ENCODE measurements at regions not wholly inside any gene's neighbourhood (a gene's known extent, or its start where the extent isn't known, plus 50 kb on each side); places are given as distances from the start of the nearest gene placed in this dataset.

DNA sequence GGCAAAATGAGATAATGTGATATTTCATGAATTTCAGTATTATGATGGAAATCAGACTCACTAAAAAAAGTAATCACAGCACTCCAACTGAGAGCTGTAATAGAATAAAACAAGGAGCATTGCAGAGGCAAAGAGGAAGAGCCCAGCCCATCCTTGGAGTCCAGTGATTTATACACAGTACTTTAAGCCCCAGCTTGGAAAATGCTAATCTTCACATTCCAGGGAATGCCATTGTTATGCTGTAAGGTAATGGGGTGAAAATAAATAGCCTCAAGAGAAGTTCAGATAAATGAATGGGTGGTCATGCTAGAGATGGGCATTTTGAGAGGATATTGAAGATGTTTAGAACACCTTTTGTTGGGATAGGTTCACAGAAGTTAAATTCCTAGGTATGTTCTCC is 190.3 kb upstream of the TAPT1 start:
- POLR2A ChIA-PET: no interaction called here
- CTCF ChIA-PET: no interaction called here
- no peak for DNase-seq
- Histone ChIP-seq H4K20me1 (ENCODE audit: insufficient read depth) (no peaks in the 10 kb centered on the region), H3K9ac (no peak overlapping the region), H3K27me3 (ENCODE audit: insufficient read depth) (no peaks in the 10 kb centered on the region), H3K4me1 (ENCODE audit: control insufficient read depth in 1 of 2, insufficient read depth in 2 of 2, low read depth in 1 of 2, low read length in 1 of 2) (no peaks in the 10 kb centered on the region), H3K9me3 (no peaks in the 10 kb centered on the region), H3F3A (replicated peaks; ENCODE audit: insufficient read depth) (no peaks in the 10 kb centered on the region), H3K36me3 (replicated peaks in 1 of 2; ENCODE audit: control insufficient read depth in 1 of 2, insufficient read depth in 2 of 2, low read length in 1 of 2) (no peaks in the 10 kb centered on the region), H3K4me2 (no peak overlapping the region), H3K27ac (ENCODE audit: low read depth in 2 of 2, low read length in 1 of 2) (no peak overlapping the region), H3K79me2 (ENCODE audit: insufficient read depth) (no peaks in the 10 kb centered on the region), H2AFZ (ENCODE audit: low read depth) (no peak overlapping the region), H3K4me3 (ENCODE audit: low read depth in 2 of 2, low read length in 1 of 2) (no peak overlapping the region), H3K9me2 (no peaks in the 10 kb centered on the region)
- TF ChIP-seq, protein P1, sequence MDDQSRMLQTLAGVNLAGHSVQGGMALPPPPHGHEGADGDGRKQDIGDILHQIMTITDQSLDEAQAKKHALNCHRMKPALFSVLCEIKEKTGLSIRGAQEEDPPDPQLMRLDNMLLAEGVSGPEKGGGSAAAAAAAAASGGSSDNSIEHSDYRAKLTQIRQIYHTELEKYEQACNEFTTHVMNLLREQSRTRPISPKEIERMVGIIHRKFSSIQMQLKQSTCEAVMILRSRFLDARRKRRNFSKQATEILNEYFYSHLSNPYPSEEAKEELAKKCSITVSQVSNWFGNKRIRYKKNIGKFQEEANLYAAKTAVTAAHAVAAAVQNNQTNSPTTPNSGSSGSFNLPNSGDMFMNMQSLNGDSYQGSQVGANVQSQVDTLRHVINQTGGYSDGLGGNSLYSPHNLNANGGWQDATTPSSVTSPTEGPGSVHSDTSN (IDR thresholded peaks at IDR 0.05): no peak
- no peak for TF ChIP-seq GATA2 (CRISPR knock-in tag; IDR thresholded peaks at IDR 0.05)
- TF ChIP-seq NFIC (IDR thresholded peaks at IDR 0.05; ENCODE audit: borderline replicate concordance): no peak
- TF ChIP-seq TEAD4 (IDR thresholded peaks at IDR 0.05; ENCODE audit: borderline replicate concordance, insufficient read depth): no peak
- TF ChIP-seq, protein P2, sequence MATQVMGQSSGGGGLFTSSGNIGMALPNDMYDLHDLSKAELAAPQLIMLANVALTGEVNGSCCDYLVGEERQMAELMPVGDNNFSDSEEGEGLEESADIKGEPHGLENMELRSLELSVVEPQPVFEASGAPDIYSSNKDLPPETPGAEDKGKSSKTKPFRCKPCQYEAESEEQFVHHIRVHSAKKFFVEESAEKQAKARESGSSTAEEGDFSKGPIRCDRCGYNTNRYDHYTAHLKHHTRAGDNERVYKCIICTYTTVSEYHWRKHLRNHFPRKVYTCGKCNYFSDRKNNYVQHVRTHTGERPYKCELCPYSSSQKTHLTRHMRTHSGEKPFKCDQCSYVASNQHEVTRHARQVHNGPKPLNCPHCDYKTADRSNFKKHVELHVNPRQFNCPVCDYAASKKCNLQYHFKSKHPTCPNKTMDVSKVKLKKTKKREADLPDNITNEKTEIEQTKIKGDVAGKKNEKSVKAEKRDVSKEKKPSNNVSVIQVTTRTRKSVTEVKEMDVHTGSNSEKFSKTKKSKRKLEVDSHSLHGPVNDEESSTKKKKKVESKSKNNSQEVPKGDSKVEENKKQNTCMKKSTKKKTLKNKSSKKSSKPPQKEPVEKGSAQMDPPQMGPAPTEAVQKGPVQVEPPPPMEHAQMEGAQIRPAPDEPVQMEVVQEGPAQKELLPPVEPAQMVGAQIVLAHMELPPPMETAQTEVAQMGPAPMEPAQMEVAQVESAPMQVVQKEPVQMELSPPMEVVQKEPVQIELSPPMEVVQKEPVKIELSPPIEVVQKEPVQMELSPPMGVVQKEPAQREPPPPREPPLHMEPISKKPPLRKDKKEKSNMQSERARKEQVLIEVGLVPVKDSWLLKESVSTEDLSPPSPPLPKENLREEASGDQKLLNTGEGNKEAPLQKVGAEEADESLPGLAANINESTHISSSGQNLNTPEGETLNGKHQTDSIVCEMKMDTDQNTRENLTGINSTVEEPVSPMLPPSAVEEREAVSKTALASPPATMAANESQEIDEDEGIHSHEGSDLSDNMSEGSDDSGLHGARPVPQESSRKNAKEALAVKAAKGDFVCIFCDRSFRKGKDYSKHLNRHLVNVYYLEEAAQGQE (IDR thresholded peaks at IDR 0.05; ENCODE audit: low read depth, low read length): no peak
- TF ChIP-seq, protein P3, sequence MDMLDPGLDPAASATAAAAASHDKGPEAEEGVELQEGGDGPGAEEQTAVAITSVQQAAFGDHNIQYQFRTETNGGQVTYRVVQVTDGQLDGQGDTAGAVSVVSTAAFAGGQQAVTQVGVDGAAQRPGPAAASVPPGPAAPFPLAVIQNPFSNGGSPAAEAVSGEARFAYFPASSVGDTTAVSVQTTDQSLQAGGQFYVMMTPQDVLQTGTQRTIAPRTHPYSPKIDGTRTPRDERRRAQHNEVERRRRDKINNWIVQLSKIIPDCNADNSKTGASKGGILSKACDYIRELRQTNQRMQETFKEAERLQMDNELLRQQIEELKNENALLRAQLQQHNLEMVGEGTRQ (IDR thresholded peaks at IDR 0.05; ENCODE audit: borderline replicate concordance, low read depth, low read length): no peak
- TF ChIP-seq FOXJ3 (CRISPR knock-in tag; IDR thresholded peaks at IDR 0.05): no peak
- no peak for TF ChIP-seq MEF2A (IDR thresholded peaks at IDR 0.05; ENCODE audit: borderline replicate concordance, low read depth)
- TF ChIP-seq, protein P4, sequence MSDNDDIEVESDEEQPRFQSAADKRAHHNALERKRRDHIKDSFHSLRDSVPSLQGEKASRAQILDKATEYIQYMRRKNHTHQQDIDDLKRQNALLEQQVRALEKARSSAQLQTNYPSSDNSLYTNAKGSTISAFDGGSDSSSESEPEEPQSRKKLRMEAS (IDR thresholded peaks at IDR 0.05; ENCODE audit: low read depth): no peak
- no peak for TF ChIP-seq EP300 (IDR thresholded peaks at IDR 0.05; ENCODE audit: borderline replicate concordance in 1 of 2, low read depth in 1 of 2, low read length in 1 of 2)
- TF ChIP-seq RAD21 (IDR thresholded peaks at IDR 0.05; ENCODE audit: low read length): no peak
- TF ChIP-seq, protein P5, sequence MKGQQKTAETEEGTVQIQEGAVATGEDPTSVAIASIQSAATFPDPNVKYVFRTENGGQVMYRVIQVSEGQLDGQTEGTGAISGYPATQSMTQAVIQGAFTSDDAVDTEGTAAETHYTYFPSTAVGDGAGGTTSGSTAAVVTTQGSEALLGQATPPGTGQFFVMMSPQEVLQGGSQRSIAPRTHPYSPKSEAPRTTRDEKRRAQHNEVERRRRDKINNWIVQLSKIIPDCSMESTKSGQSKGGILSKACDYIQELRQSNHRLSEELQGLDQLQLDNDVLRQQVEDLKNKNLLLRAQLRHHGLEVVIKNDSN (IDR thresholded peaks at IDR 0.05; ENCODE audit: borderline replicate concordance, low read depth): no peak
- TF ChIP-seq ELF1 (IDR thresholded peaks at IDR 0.05): no peak
- TF ChIP-seq SIN3A (IDR thresholded peaks at IDR 0.05; ENCODE audit: borderline replicate concordance, low read depth, low read length): no peak
- no peak for TF ChIP-seq GABPA (IDR thresholded peaks at IDR 0.05; ENCODE audit: low read depth)

Data from SK-N-SH (cell line).